WI38 (cell line): ENCODE measurements at regions not wholly inside any gene's neighbourhood (a gene's known extent, or its start where the extent isn't known, plus 50 kb on each side); places are given as distances from the start of the nearest gene placed in this dataset.

ENCODE experiments used
- H3K4me3 ChIP-seq: 2 replicates; pipeline ENCODE4 v1.5.1; 2011; ENCODE audit warnings: low read depth, mild to moderate bottlenecking, control low read depth, low read length
- CTCF ChIP-seq: IDR thresholded peaks from 2 replicates; pipeline ENCODE4 v1.5.1; 2012; ENCODE audit warnings: low read depth, mild to moderate bottlenecking, control low read depth, low read length

GRCh38 chr6:99185525-99185924 lies 163.9 kb downstream of the FAXC start:
- TF ChIP-seq CTCF, result no peak

GRCh38 chr6:99184696-99185095 lies 164.8 kb downstream of the FAXC start:
- no peak for TF ChIP-seq CTCF
- H3K4me3 ChIP-seq, result no peak overlapping the region

More at GRCh38 chr6:99185525-99185924, 163.9 kb downstream of the FAXC start:
- H3K4me3 ChIP-seq, result no peak overlapping the region

- TF ChIP-seq CTCF, result no peak
Observed at GRCh38 chr6:99183066-99183465, 166.4 kb downstream of the FAXC start.

GRCh38 chr6:99181174-99181573 lies 168.3 kb downstream of the FAXC start:
- no peak for TF ChIP-seq CTCF
- H3K4me3 ChIP-seq, result no peak overlapping the region

More at GRCh38 chr6:99183066-99183465, 166.4 kb downstream of the FAXC start:
- H3K4me3 ChIP-seq, result no peak overlapping the region

GRCh38 chr6:99178168-99178567 lies 171.3 kb downstream of the FAXC start:
- TF ChIP-seq CTCF, result no peak
- H3K4me3 ChIP-seq, result no peak overlapping the region

GRCh38 chr6:99177736-99178135 lies 171.7 kb downstream of the FAXC start:
- H3K4me3 ChIP-seq, result no peak overlapping the region
- no peak for TF ChIP-seq CTCF

- no peak overlapping the region for H3K4me3 ChIP-seq
- TF ChIP-seq CTCF, result no peak
Observed at GRCh38 chr6:99165838-99166237, 183.6 kb downstream of the FAXC start.
